ENCODE measurements at regions not wholly inside any gene's neighbourhood (a gene's known extent, or its start where the extent isn't known, plus 50 kb on each side); places are given as distances from the start of the nearest gene placed in this dataset.
"Not testable (repeated sequence)": the region's sequence is repeated elsewhere in the genome, so short reads cannot be mapped to it uniquely, and the experiment has no call there.

DNA sequence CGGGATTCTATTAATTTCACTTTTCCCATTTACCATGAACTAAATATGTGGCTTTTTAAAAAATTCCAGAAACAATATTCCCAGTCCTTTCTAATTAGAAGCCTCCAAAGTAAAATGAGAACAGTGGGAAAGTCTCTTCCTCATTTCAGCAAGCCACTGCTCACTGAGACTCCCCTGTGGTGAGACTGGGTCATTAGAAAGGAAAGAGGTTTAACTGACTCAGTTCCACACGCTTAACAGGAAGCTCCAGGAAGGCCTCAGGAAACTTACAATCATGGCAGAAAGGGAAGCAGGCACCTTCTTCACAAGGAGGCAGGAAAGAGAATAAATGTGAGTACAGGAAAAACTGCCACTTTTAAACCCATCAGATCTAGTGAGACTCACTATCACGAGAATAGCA, 258.9 kb upstream of the CHAC2 start:
- Histone ChIP-seq H3K9me2 (replicated peaks; ENCODE audit: insufficient read depth, low read length) (no peaks in the 10 kb centered on the region), H3K9ac (ENCODE audit: low read length) (no peak overlapping the region), H2AFZ (ENCODE audit: low read length) (no peak overlapping the region), H3K9me3 (replicated peaks; ENCODE audit: insufficient read depth, low read length) (no peaks in the 10 kb centered on the region), H3K36me3 (replicated peaks; ENCODE audit: insufficient read depth, low read length) (no peaks in the 10 kb centered on the region), H3K27ac (ENCODE audit: low read length) (no peak overlapping the region), H3K4me1 (ENCODE audit: low read length) (no peaks in the 10 kb centered on the region), H3K27me3 (replicated peaks; ENCODE audit: insufficient read depth, low read length) (no peaks in the 10 kb centered on the region), H3K4me2 (ENCODE audit: low read depth, low read length) (no peak overlapping the region), H4K20me1 (ENCODE audit: insufficient read depth, low read length) (no peaks in the 10 kb centered on the region), H3K4me3 (ENCODE audit: low read length) (no peak overlapping the region), H3F3A (ENCODE audit: insufficient read depth, low read length) (no peaks in the 10 kb centered on the region), H3K79me2 (ENCODE audit: low read length) (no peaks in the 10 kb centered on the region)
- DNase-seq: no peak
- no peak for TF ChIP-seq EZH2phosphoT487 (IDR thresholded peaks at IDR 0.05; ENCODE audit: low read length)

DNA sequence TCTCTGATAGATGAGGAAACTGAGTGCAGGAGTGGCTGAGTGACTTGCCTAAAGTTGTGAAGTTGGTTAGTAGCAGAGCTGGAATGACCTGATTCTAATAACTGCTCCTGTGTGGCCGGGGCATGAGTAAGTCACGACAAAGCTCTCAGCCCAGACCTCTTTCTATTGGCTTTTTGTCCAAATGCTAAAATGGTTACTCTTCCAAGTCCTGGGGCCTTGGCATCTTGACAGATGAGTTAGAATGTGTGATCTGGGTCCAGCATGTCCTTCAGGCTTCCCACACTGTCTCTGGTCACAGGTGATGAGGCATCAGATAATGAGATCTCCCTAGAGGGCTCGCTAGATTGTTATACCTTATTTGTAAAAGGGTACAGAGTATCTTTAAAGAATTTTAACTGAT, 260.5 kb upstream of the CHAC2 start:
- H3K27ac ChIP-seq (ENCODE audit: low read length); H3F3A ChIP-seq (ENCODE audit: insufficient read depth, low read length); H3K4me2 ChIP-seq (ENCODE audit: low read depth, low read length); H3K4me1 ChIP-seq (ENCODE audit: low read length); H4K20me1 ChIP-seq (ENCODE audit: insufficient read depth, low read length); H3K36me3 ChIP-seq (replicated peaks; ENCODE audit: insufficient read depth, low read length); H3K9ac ChIP-seq (ENCODE audit: low read length); H2AFZ ChIP-seq (ENCODE audit: low read length); H3K9me2 ChIP-seq (replicated peaks; ENCODE audit: insufficient read depth, low read length); H3K4me3 ChIP-seq (ENCODE audit: low read length); DNase-seq; H3K27me3 ChIP-seq (replicated peaks; ENCODE audit: insufficient read depth, low read length); H3K79me2 ChIP-seq (ENCODE audit: low read length); H3K9me3 ChIP-seq (replicated peaks; ENCODE audit: insufficient read depth, low read length): not testable (repeated sequence)

DNA sequence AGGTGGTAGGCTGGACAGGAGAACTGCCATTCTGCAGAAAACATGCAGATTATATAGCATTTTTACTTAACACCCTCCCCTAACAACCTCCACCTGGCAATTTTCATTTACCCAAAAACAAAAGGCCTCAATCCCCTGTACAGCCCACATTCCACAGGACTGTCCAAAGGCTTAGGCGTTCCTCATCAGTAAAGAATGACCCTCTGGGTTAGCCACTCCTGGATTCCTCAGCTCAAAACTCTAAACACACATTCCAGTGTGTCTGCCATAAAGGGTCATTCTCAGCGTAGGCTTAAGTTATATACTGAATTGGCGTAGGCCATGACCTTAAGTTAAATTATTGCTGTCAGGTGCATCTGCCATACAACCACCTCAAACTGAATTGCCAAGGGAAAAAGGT, 261.8 kb upstream of the CHAC2 start:
- no peak overlapping the region for H3K27ac ChIP-seq (ENCODE audit: low read length)
- H2AFZ ChIP-seq (ENCODE audit: low read length): no peak overlapping the region
- H3K4me2 ChIP-seq (ENCODE audit: low read depth, low read length): no peak overlapping the region
- H3K9me3 ChIP-seq (replicated peaks; ENCODE audit: insufficient read depth, low read length): no peaks in the 10 kb centered on the region
- TF ChIP-seq EZH2phosphoT487 (IDR thresholded peaks at IDR 0.05; ENCODE audit: low read length) (no peak), EZH2 (optimal IDR thresholded peaks at IDR 0.05; ENCODE audit: low read depth, low read length) (no peak)
- TF ChIP-seq, protein P1, sequence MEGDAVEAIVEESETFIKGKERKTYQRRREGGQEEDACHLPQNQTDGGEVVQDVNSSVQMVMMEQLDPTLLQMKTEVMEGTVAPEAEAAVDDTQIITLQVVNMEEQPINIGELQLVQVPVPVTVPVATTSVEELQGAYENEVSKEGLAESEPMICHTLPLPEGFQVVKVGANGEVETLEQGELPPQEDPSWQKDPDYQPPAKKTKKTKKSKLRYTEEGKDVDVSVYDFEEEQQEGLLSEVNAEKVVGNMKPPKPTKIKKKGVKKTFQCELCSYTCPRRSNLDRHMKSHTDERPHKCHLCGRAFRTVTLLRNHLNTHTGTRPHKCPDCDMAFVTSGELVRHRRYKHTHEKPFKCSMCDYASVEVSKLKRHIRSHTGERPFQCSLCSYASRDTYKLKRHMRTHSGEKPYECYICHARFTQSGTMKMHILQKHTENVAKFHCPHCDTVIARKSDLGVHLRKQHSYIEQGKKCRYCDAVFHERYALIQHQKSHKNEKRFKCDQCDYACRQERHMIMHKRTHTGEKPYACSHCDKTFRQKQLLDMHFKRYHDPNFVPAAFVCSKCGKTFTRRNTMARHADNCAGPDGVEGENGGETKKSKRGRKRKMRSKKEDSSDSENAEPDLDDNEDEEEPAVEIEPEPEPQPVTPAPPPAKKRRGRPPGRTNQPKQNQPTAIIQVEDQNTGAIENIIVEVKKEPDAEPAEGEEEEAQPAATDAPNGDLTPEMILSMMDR (IDR thresholded peaks at IDR 0.05; ENCODE audit: low read length): no peak
- H3F3A ChIP-seq (ENCODE audit: insufficient read depth, low read length): no peaks in the 10 kb centered on the region
- no peaks in the 10 kb centered on the region for H3K27me3 ChIP-seq (replicated peaks; ENCODE audit: insufficient read depth, low read length)
- no peaks in the 10 kb centered on the region for H3K9me2 ChIP-seq (replicated peaks; ENCODE audit: insufficient read depth, low read length)
- no peaks in the 10 kb centered on the region for H3K79me2 ChIP-seq (ENCODE audit: low read length)
- H4K20me1 ChIP-seq (ENCODE audit: insufficient read depth, low read length): no peaks in the 10 kb centered on the region
- no peaks in the 10 kb centered on the region for H3K4me1 ChIP-seq (ENCODE audit: low read length)
- H3K9ac ChIP-seq (ENCODE audit: low read length): no peak overlapping the region
- H3K36me3 ChIP-seq (replicated peaks; ENCODE audit: insufficient read depth, low read length): no peaks in the 10 kb centered on the region
- no peak overlapping the region for H3K4me3 ChIP-seq (ENCODE audit: low read length)
- DNase-seq: no peak

DNA sequence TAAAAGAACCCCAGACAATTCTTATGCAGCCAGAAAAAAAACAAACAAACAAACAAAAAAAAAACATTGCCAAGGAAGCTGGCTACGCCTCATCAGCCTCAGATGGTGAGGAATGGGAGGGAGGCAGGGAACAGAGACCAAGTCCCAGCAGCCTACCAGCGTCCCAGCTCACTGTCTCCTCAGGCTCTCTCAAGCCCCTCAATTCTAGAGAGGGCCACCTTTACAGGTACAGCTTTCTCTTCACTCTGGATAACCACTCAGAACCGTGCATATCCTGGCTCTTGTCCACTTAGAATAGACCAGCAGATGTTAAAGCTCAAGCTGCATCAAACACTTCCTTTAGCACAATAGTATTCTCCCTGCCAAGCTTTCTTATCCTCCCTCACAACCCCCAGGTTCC, 263.1 kb upstream of the CHAC2 start:
- Histone ChIP-seq H4K20me1 (ENCODE audit: insufficient read depth, low read length) (no peaks in the 10 kb centered on the region), H3K4me3 (ENCODE audit: low read length) (no peak overlapping the region), H3K27ac (ENCODE audit: low read length) (no peak overlapping the region), H3K9ac (ENCODE audit: low read length) (no peak overlapping the region), H3K36me3 (replicated peaks; ENCODE audit: insufficient read depth, low read length) (no peaks in the 10 kb centered on the region), H3F3A (ENCODE audit: insufficient read depth, low read length) (no peaks in the 10 kb centered on the region), H3K27me3 (replicated peaks; ENCODE audit: insufficient read depth, low read length) (no peaks in the 10 kb centered on the region), H3K4me1 (ENCODE audit: low read length) (no peaks in the 10 kb centered on the region), H3K4me2 (ENCODE audit: low read depth, low read length) (no peak overlapping the region), H3K9me2 (replicated peaks; ENCODE audit: insufficient read depth, low read length) (no peaks in the 10 kb centered on the region), H3K79me2 (ENCODE audit: low read length) (no peaks in the 10 kb centered on the region), H3K9me3 (replicated peaks; ENCODE audit: insufficient read depth, low read length) (no peaks in the 10 kb centered on the region), H2AFZ (ENCODE audit: low read length) (no peak overlapping the region)
- no peak for DNase-seq
- TF ChIP-seq EZH2 (optimal IDR thresholded peaks at IDR 0.05; ENCODE audit: low read depth, low read length) (no peak), EZH2phosphoT487 (IDR thresholded peaks at IDR 0.05; ENCODE audit: low read length) (no peak)
- TF ChIP-seq, protein P1 (IDR thresholded peaks at IDR 0.05; ENCODE audit: low read length): no peak
